ENCODE measurements at regions not wholly inside any gene's neighbourhood (a gene's known extent, or its start where the extent isn't known, plus 50 kb on each side); places are given as distances from the start of the nearest gene placed in this dataset.
A peak's percentile ranks its signal among the peaks of the same experiment; 100 is the strongest.
"Not testable (repeated sequence)": the region's sequence is repeated elsewhere in the genome, so short reads cannot be mapped to it uniquely, and the experiment has no call there.

DNA sequence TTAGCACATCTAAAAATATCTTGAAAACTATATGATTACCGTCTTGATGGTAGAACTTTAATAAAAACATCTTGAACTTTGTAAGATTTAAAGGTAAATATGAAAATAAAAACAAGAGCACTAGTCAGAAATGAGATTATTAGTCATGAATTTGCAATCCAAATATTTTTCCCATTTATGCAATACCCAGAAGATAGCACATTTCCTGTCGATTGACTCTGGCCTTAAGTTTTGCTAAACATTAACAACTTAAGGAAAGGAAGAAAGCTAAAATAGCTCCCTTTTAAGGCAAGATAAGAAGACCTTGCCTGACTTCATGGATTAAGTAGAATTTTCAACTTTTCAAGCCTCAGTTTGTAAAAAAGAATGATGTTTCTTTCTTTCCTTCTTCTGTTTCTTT lies 1374.7 kb upstream of the RAG2 start:
- no peak overlapping the region for H2AFZ ChIP-seq (ENCODE audit: low read depth, low read length)
- H3K36me3 ChIP-seq (ENCODE audit: insufficient read depth, low read length): no peaks in the 10 kb centered on the region
- no peak overlapping the region for H3K4me3 Mint-ChIP-seq (ENCODE audit: unreplicated experiment)
- H3K27me3 ChIP-seq (ENCODE audit: insufficient read depth, low read length): no peaks in the 10 kb centered on the region
- no peak overlapping the region for H3K4me2 ChIP-seq (ENCODE audit: low read length)
- no peak overlapping the region for H3K27ac ChIP-seq (ENCODE audit: low read depth, low read length)
- no peak overlapping the region for H3K4me3 ChIP-seq (ENCODE audit: insufficient read depth, low read depth, low read length)
- DNase-seq (ENCODE audit: low read depth) (peak; percentile 9), FAIRE-seq (no peak)
- peak overlapping the region; percentile 79 for H3K27ac Mint-ChIP-seq (ENCODE audit: unreplicated experiment)
- no peaks in the 10 kb centered on the region for H4K20me1 ChIP-seq (ENCODE audit: insufficient read depth, low read length)
- no peaks in the 10 kb centered on the region for H3K36me3 Mint-ChIP-seq (ENCODE audit: low read depth, unreplicated experiment)
- TF ChIP-seq, protein P1, sequence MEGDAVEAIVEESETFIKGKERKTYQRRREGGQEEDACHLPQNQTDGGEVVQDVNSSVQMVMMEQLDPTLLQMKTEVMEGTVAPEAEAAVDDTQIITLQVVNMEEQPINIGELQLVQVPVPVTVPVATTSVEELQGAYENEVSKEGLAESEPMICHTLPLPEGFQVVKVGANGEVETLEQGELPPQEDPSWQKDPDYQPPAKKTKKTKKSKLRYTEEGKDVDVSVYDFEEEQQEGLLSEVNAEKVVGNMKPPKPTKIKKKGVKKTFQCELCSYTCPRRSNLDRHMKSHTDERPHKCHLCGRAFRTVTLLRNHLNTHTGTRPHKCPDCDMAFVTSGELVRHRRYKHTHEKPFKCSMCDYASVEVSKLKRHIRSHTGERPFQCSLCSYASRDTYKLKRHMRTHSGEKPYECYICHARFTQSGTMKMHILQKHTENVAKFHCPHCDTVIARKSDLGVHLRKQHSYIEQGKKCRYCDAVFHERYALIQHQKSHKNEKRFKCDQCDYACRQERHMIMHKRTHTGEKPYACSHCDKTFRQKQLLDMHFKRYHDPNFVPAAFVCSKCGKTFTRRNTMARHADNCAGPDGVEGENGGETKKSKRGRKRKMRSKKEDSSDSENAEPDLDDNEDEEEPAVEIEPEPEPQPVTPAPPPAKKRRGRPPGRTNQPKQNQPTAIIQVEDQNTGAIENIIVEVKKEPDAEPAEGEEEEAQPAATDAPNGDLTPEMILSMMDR (IDR thresholded peaks at IDR 0.05; ENCODE audit: insufficient read depth, low read depth, low read length): no peak
- no peak for TF ChIP-seq EZH2 (IDR thresholded peaks at IDR 0.05; ENCODE audit: insufficient read depth, low read length)
- peaks cover 14% of the 10 kb centered on the region for H3K4me1 Mint-ChIP-seq (ENCODE audit: low read depth, unreplicated experiment)
- no peaks in the 10 kb centered on the region for H3K79me2 ChIP-seq (ENCODE audit: insufficient read depth, low read length)
- no peaks in the 10 kb centered on the region for H3K9me3 ChIP-seq (ENCODE audit: insufficient read depth, low read depth, low read length)
- no peaks in the 10 kb centered on the region for H3K27me3 Mint-ChIP-seq (ENCODE audit: low read depth, unreplicated experiment)
- H3K4me1 ChIP-seq (ENCODE audit: insufficient read depth, low read length): no peaks in the 10 kb centered on the region
- no peak overlapping the region for H3K9ac ChIP-seq (ENCODE audit: low read length)
- H3K9me3 Mint-ChIP-seq (ENCODE audit: unreplicated experiment): no peaks in the 10 kb centered on the region

DNA sequence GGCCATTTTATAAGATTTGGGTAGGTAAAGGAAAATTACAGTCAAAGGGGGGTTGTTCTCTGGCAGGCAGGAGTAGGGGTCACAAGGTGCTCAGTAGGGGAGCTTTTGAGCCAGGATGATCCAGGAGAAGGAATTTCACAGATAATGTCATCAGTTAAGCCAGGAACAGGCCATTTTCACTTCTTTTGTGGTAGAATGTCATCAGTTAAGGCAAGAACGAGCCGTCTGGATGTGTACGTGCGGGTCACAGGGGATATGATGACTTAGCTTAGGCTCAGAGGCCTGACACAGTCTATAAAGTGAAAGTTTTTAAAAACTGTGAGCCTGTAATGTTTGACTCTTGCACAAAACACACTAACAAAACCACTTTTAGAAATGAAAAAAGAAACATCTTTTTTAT lies 1371.3 kb upstream of the RAG2 start:
- not testable (repeated sequence) for H3K9ac ChIP-seq (ENCODE audit: low read length)
- H3K4me1 Mint-ChIP-seq (ENCODE audit: low read depth, unreplicated experiment): peaks cover 14% of the 10 kb centered on the region

DNA sequence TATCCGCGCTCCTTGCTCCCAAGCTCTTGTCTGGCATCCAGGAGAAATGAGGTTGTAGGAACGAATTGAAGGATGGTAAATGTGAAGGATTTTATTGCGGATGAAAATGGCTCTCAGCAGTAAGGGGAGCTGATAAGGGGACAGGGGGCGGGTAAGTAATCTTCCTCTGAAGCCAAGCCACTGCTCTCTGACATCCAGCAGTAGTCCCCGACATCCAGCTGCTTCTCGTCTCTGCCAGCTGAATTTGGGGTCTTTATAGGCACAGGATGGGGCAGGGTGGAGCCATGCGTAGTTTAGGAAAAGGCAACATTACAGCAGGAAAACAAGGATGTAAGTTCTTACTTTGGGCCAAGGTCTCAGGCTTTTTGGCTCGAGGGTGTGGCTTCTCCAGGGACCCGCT lies 1370.1 kb upstream of the RAG2 start:
- no peak overlapping the region for H3K4me2 ChIP-seq (ENCODE audit: low read length)
- H3K4me1 Mint-ChIP-seq (ENCODE audit: low read depth, unreplicated experiment): peaks cover 8% of the 10 kb centered on the region
- no peak overlapping the region for H3K27ac ChIP-seq (ENCODE audit: low read depth, low read length)
- no peak for TF ChIP-seq EZH2 (IDR thresholded peaks at IDR 0.05; ENCODE audit: insufficient read depth, low read length)
- TF ChIP-seq, protein P1 (IDR thresholded peaks at IDR 0.05; ENCODE audit: insufficient read depth, low read depth, low read length): no peak
- H3K9me3 Mint-ChIP-seq (ENCODE audit: unreplicated experiment): no peaks in the 10 kb centered on the region
- H3K4me1 ChIP-seq (ENCODE audit: insufficient read depth, low read length): no peaks in the 10 kb centered on the region
- no peak overlapping the region for H3K4me3 ChIP-seq (ENCODE audit: insufficient read depth, low read depth, low read length)
- no peaks in the 10 kb centered on the region for H3K27me3 Mint-ChIP-seq (ENCODE audit: low read depth, unreplicated experiment)
- no peaks in the 10 kb centered on the region for H3K79me2 ChIP-seq (ENCODE audit: insufficient read depth, low read length)
- H3K9ac ChIP-seq (ENCODE audit: low read length): no peak overlapping the region
- DNase-seq (ENCODE audit: low read depth) (no peak), FAIRE-seq (no peak)
- H3K36me3 ChIP-seq (ENCODE audit: insufficient read depth, low read length): no peaks in the 10 kb centered on the region
- H3K4me3 Mint-ChIP-seq (ENCODE audit: unreplicated experiment): no peak overlapping the region
- H3K36me3 Mint-ChIP-seq (ENCODE audit: low read depth, unreplicated experiment): no peaks in the 10 kb centered on the region
- no peaks in the 10 kb centered on the region for H3K9me3 ChIP-seq (ENCODE audit: insufficient read depth, low read depth, low read length)
- H2AFZ ChIP-seq (ENCODE audit: low read depth, low read length): no peak overlapping the region
- no peak overlapping the region for H3K27ac Mint-ChIP-seq (ENCODE audit: unreplicated experiment)
- H4K20me1 ChIP-seq (ENCODE audit: insufficient read depth, low read length): no peaks in the 10 kb centered on the region
- H3K27me3 ChIP-seq (ENCODE audit: insufficient read depth, low read length): no peaks in the 10 kb centered on the region

More for the DNA sequence above, 1371.3 kb upstream of the RAG2 start:
- not testable (repeated sequence) for H3K9me3 Mint-ChIP-seq (ENCODE audit: unreplicated experiment); H3K79me2 ChIP-seq (ENCODE audit: insufficient read depth, low read length); H2AFZ ChIP-seq (ENCODE audit: low read depth, low read length); H3K36me3 ChIP-seq (ENCODE audit: insufficient read depth, low read length); H3K4me3 ChIP-seq (ENCODE audit: insufficient read depth, low read depth, low read length); H3K9me3 ChIP-seq (ENCODE audit: insufficient read depth, low read depth, low read length); H3K4me1 ChIP-seq (ENCODE audit: insufficient read depth, low read length); H4K20me1 ChIP-seq (ENCODE audit: insufficient read depth, low read length); H3K4me3 Mint-ChIP-seq (ENCODE audit: unreplicated experiment); FAIRE-seq; H3K4me2 ChIP-seq (ENCODE audit: low read length); H3K27ac ChIP-seq (ENCODE audit: low read depth, low read length); H3K27me3 ChIP-seq (ENCODE audit: insufficient read depth, low read length); H3K36me3 Mint-ChIP-seq (ENCODE audit: low read depth, unreplicated experiment); DNase-seq (ENCODE audit: low read depth); H3K27me3 Mint-ChIP-seq (ENCODE audit: low read depth, unreplicated experiment)
- H3K27ac Mint-ChIP-seq (ENCODE audit: unreplicated experiment): peak overlapping the region; percentile 63
